ENCODE measurements at regions not wholly inside any gene's neighbourhood (a gene's known extent, or its start where the extent isn't known, plus 50 kb on each side); places are given as distances from the start of the nearest gene placed in this dataset.
"Not testable (repeated sequence)": the region's sequence is repeated elsewhere in the genome, so short reads cannot be mapped to it uniquely, and the experiment has no call there.

DNA sequence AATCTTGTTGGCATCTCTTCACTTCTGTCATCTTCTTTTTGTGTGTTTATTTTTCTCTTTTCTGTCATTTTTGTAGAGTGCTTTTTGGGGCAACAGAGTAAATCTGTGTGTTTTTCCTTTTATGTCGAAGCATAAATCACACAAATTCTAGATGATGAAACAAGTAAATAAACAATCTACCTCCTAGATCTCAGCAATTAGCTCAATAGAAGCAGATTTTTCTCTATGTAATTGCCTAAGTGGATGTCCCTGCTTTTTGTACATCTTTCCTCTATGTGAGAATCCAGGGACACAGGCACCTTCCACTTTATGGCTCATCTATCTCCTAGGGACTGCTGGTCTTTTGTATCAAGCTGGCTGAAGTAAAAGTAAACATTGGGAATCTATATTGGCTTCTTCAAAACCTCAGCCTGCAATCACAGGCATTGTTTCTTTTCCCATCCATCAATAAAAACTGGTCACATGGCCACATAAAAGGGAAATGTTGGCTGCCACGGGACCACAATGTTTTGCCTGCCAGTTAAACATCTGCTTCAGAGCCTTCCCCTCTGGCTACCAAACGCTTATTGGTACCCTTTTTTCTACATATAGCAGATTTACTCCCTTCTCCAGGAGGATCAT, 323.8 kb downstream of the LMO7 start:
- Histone ChIP-seq H2AFZ (ENCODE audit: low read depth, low read length) (no peak overlapping the region), H3K4me3 (replicated peaks in 1 of 3; ENCODE audit: insufficient read depth in 1 of 3, low read depth in 1 of 3, low read length in 3 of 3) (no peak overlapping the region), H3K27ac (ENCODE audit: insufficient read depth, low read depth, low read length) (no peak overlapping the region), H3K9ac (replicated peaks; ENCODE audit: extremely low read depth, insufficient read depth, low read length) (no peak overlapping the region), H3K79me2 (ENCODE audit: control insufficient read depth, insufficient read depth, low read length) (no peaks in the 10 kb centered on the region), H3K9me3 (replicated peaks; ENCODE audit: control insufficient read depth, insufficient read depth, low read length) (no peaks in the 10 kb centered on the region), H3K9me1 (replicated peaks; ENCODE audit: control insufficient read depth, extremely low read depth, insufficient read depth, low read length) (no peaks in the 10 kb centered on the region), H4K20me1 (replicated peaks; ENCODE audit: control insufficient read depth, extremely low read depth, insufficient read depth, low read length) (no peaks in the 10 kb centered on the region), H3K36me3 (ENCODE audit: control insufficient read depth in 2 of 2, extremely low read depth in 1 of 2, insufficient read depth in 2 of 2, low read length in 2 of 2) (no peaks in the 10 kb centered on the region), H3K4me1 (ENCODE audit: control insufficient read depth, extremely low read depth, insufficient read depth, low read length) (no peaks in the 10 kb centered on the region), H3K27me3 (ENCODE audit: control insufficient read depth in 2 of 2, insufficient read depth in 2 of 2, low read length in 2 of 2) (no peaks in the 10 kb centered on the region), H3K4me2 (ENCODE audit: insufficient read depth, low read length) (no peak overlapping the region)
- POLR2A ChIA-PET, result no interaction called here
- intact Hi-C loops (cut with micrococcal nuclease) (no loop called here), dilution Hi-C loops (cut with MboI; ENCODE audit: extremely low pct_ligation_motif_present, low sequenced_read_pairs) (no loop called here)
- FAIRE-seq (no peak), DNase-seq (ENCODE audit: low read depth, low spot score) (no peak)
- BruUV-seq (replicated peaks), result no TSS peak
- TF ChIP-seq, protein P1, sequence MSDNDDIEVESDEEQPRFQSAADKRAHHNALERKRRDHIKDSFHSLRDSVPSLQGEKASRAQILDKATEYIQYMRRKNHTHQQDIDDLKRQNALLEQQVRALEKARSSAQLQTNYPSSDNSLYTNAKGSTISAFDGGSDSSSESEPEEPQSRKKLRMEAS (IDR thresholded peaks at IDR 0.05; ENCODE audit: insufficient read depth, insufficient read length), result no peak
- TF ChIP-seq POLR2AphosphoS5 (IDR thresholded peaks at IDR 0.05; ENCODE audit: insufficient read depth, low read depth, low read length), result no peak
- no peak for TF ChIP-seq MYC (IDR thresholded peaks at IDR 0.05; ENCODE audit: low read depth, low read length)
- TF ChIP-seq GATA2 (IDR thresholded peaks at IDR 0.05; ENCODE audit: insufficient read depth, insufficient read length, low read depth, low read length), result no peak
- TF ChIP-seq POLR2A (IDR thresholded peaks at IDR 0.05; ENCODE audit: low read depth, low read length), result no peak
- no peak for TF ChIP-seq EZH2 (IDR thresholded peaks at IDR 0.05; ENCODE audit: borderline replicate concordance, low read depth, low read length, severe bottlenecking)
- no peak for TF ChIP-seq FOS (IDR thresholded peaks at IDR 0.05; ENCODE audit: borderline replicate concordance, insufficient read depth, low read length)
- TF ChIP-seq JUN (IDR thresholded peaks at IDR 0.05; ENCODE audit: borderline replicate concordance, insufficient read depth, insufficient read length, low read depth), result no peak
- TF ChIP-seq, protein P2, sequence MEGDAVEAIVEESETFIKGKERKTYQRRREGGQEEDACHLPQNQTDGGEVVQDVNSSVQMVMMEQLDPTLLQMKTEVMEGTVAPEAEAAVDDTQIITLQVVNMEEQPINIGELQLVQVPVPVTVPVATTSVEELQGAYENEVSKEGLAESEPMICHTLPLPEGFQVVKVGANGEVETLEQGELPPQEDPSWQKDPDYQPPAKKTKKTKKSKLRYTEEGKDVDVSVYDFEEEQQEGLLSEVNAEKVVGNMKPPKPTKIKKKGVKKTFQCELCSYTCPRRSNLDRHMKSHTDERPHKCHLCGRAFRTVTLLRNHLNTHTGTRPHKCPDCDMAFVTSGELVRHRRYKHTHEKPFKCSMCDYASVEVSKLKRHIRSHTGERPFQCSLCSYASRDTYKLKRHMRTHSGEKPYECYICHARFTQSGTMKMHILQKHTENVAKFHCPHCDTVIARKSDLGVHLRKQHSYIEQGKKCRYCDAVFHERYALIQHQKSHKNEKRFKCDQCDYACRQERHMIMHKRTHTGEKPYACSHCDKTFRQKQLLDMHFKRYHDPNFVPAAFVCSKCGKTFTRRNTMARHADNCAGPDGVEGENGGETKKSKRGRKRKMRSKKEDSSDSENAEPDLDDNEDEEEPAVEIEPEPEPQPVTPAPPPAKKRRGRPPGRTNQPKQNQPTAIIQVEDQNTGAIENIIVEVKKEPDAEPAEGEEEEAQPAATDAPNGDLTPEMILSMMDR (IDR thresholded peaks at IDR 0.05; ENCODE audit: extremely low read depth in 1 of 2, insufficient read depth in 1 of 2, low read depth in 1 of 2, low read length in 2 of 2), result no peak
- CTCF ChIA-PET, result no interaction called here

DNA sequence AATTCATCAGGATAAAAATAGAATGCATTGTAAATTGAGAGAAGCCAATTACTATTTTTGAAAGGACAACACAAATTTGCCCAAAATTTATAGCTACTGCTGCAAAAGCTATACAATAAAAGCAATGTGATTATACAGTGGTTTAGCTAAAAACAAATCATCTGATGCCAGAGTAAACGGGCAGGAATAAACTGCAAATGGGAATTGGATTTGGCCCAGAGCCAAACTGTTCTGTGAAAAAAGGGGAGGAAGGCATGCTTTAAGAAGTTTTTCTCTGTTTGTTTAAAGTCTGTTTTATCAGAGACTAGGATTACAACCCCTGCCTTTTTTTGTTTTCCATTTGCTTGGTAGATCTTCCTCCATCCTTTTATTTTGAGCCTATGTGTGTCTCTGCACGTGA, 317.5 kb downstream of the LMO7 start:
- CTCF ChIA-PET, result interaction anchor here (1.3 kb wide), 1 partner anchor 18 kb away, joined by 3 read pairs; no protein-coding TSS in a partner anchor
- POLR2A ChIA-PET; intact Hi-C loops (cut with micrococcal nuclease); H4K20me1 ChIP-seq (replicated peaks; ENCODE audit: control insufficient read depth, extremely low read depth, insufficient read depth, low read length); DNase-seq (ENCODE audit: low read depth, low spot score); BruUV-seq (replicated peaks); H3K9ac ChIP-seq (replicated peaks; ENCODE audit: extremely low read depth, insufficient read depth, low read length); H2AFZ ChIP-seq (ENCODE audit: low read depth, low read length); H3K79me2 ChIP-seq (ENCODE audit: control insufficient read depth, insufficient read depth, low read length); H3K4me1 ChIP-seq (ENCODE audit: control insufficient read depth, extremely low read depth, insufficient read depth, low read length); H3K4me3 ChIP-seq (replicated peaks in 1 of 3; ENCODE audit: insufficient read depth in 1 of 3, low read depth in 1 of 3, low read length in 3 of 3); H3K9me3 ChIP-seq (replicated peaks; ENCODE audit: control insufficient read depth, insufficient read depth, low read length); H3K9me1 ChIP-seq (replicated peaks; ENCODE audit: control insufficient read depth, extremely low read depth, insufficient read depth, low read length); FAIRE-seq; H3K36me3 ChIP-seq (ENCODE audit: control insufficient read depth in 2 of 2, extremely low read depth in 1 of 2, insufficient read depth in 2 of 2, low read length in 2 of 2); H3K27me3 ChIP-seq (ENCODE audit: control insufficient read depth in 2 of 2, insufficient read depth in 2 of 2, low read length in 2 of 2); H3K4me2 ChIP-seq (ENCODE audit: insufficient read depth, low read length); H3K27ac ChIP-seq (ENCODE audit: insufficient read depth, low read depth, low read length); dilution Hi-C loops (cut with MboI; ENCODE audit: extremely low pct_ligation_motif_present, low sequenced_read_pairs): not testable (repeated sequence)

Data from endothelial cell of umbilical vein (primary cell).